NCI-H128 (cell line): ENCODE measurements at regions not wholly inside any gene's neighbourhood (a gene's known extent, or its start where the extent isn't known, plus 50 kb on each side); places are given as distances from the start of the nearest gene placed in this dataset.
"Not testable (repeated sequence)": the region's sequence is repeated elsewhere in the genome, so short reads cannot be mapped to it uniquely, and the experiment has no call there.

ENCODE experiments used
- DNase-seq: peaks from one replicate; lab custom pipeline; 2025; ENCODE audit not compliant: unreplicated experiment; lab: John Stamatoyannopoulos, UW

GRCh38 chr6:85983032-85983659 is 340.5 kb upstream of the SYNCRIP start:
- DNase-seq = no peak

DNA sequence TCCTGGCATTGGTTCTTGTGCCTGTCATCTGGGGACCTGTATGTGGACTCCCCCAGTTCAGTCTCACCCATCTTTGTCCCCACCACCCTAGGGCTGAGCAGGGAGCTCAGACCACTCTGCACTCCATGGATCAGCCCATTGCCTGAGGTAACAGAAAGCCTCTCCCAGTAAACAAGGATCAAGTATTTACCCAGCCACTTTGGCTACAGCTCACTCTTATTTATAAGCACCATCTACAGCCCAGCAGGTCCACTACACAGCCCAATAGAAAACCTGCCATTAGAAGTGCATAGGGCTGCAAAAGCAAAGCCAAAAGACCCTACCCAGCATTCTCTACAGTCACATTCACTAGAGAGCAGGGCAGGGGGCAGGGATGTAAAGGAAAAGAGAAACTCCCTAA is 335.0 kb upstream of the SYNCRIP start:
- DNase-seq = no peak

DNA sequence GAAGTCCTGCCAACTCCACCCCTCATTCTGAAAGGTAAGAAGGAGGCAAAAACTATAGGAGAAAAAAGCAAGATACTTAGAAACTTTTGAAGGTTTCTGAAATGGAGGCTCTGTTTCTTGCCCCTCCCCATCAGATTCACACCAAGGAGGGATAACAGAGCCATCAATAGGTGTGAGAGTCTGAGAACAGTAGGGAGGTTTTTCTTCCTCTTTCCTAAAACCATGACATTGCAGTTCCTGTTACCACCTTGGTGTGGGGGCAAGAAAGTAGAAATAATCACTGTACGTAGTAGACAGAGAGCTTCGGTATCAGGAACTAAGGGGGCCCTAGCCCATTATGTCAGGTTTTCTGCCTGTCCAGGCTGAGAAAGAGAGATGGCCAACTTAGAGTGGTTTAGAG is 333.3 kb upstream of the SYNCRIP start:
- DNase-seq = no peak

- DNase-seq = no peak
Measured at GRCh38 chr6:85971238-85971637, 328.6 kb upstream of the SYNCRIP start.

- no peak for DNase-seq
Measured at GRCh38 chr6:85966828-85967227, 324.1 kb upstream of the SYNCRIP start.

DNA sequence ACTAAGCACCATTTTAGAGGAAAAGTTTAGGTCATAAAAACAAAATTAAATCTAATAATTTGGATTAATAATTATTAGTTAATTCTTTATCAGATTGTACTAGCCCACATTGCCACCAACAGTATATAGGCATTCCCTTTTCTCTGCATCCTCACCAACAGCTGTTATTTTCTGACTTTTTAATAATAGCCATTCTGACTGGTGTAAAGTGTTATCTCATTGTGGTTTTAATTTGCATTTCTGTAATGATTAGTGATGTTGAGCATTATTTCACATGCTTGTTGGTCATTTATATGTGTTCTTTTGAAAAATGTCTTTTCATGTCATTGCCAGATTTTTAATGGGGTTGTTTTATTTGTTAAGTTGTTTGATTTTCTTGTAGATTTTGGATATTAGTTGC is 319.1 kb upstream of the SYNCRIP start:
- no peak for DNase-seq

- no peak for DNase-seq
Measured at GRCh38 chr6:85961125-85961524, 318.4 kb upstream of the SYNCRIP start.

DNA sequence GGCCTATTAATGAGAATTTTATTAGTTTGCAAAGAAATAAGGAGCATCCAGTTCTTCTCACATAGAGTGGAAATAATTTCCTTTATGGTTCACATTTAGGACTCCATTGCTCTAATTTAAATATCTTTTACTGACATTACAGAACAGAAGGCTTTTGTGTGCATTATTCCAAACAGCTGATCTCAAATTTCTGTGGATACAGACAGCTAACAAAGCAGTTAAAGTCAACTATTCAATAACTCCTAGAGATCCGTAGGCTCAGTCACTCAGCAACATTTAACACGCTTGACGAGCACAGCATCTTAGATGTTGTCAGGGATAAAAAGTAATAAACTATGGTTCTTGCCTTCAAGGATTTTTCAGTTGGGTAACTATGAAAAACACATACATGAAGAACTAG is 305.8 kb upstream of the SYNCRIP start:
- no peak for DNase-seq

DNA sequence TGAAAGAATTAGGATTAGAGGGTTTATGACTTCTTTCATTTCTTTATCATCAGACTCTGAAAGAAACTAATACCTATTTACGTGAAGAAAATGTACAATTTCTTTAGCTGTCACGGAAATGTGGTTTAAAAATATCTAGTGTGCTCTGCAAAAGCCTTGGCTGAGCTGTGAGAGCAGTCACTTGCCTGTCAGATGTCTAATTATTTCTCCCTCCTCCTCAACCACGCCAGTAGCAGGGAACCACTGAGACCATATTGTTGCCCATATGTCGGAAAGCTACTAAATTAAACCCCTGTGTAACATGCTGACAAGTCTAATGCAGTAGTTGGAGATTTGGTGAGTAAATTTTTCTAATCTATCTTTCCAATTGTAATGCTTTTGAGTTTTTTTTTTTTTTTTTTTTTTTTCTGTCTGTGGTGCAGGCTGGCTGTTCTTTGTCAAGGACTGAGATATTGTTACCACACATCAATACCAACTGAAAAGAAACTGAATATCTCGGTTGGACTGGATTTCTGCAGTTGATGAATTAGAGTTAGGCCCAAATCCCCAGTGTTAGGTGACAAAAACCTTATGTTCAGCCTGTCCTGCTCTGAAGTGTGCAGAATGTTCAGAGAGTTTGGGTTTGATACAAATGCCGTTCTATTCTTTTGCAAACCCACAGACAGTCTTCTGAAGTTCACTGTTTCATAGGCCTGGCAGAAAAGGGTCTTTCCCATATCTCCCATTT is 302.9 kb upstream of the SYNCRIP start:
- DNase-seq = no peak

DNA sequence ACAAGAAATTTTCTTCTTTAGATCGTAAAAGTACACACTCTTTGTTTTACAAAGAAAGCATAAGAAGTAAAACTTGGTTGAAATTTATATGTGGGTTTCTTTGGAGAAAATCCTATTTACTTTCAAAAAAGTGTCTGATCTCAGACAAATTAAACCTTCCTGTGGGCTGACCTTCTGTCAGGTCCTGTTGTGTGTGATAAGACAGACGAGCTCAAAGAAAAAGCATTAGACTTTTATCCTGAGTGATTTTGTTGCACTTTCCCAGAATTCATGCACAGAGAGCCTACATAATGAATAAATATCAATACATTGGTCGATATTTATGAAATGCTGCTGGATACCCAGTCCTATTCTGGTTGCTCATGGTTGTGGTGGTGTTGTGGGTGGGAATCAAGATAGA is 302.1 kb upstream of the SYNCRIP start:
- DNase-seq = no peak

GRCh38 chr6:85942844-85943243 is 300.2 kb upstream of the SYNCRIP start:
- no peak for DNase-seq

DNA sequence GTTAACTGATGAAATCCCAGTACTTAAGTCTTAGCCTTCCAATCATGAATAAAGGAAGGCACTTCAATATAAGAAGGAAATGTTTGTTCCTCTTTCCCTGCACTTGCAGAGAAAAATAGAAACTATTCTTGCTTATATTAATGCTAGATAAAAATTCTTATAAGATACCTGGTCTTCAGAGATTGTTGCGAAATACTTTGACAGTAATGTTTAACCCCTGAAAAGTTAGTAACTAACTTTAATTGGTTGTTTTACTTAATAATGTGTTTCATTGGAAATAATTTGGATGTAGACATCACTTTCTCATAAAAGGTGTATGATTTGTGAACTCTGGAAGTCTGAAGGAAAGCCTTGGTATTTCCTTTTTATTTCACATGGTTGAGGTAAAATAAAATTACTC is 294.2 kb upstream of the SYNCRIP start:
- no peak for DNase-seq

- DNase-seq = no peak
Measured at GRCh38 chr6:85923013-85923430, 280.3 kb upstream of the SYNCRIP start.

DNA sequence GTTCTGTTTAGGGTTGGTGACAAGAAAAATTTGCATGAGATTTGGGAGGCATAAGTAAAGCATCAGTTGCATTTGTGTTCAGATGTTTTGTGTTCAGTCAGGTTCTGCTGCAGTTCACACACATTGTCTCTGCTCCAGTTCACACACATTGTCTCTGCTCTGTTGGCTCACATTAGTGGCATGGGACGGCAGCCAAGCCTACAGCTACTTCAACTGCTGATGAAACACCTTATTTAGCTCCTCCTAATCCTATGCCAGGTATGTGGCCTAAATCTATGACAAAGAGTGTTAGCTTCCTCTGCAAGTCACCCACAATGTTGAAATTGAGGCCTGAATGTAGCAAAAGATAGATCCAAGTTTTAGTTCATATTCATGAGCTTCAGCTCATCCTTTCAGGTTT is 278.1 kb upstream of the SYNCRIP start:
- no peak for DNase-seq

GRCh38 chr6:85917522-85917921 is 274.8 kb upstream of the SYNCRIP start:
- no peak for DNase-seq

DNA sequence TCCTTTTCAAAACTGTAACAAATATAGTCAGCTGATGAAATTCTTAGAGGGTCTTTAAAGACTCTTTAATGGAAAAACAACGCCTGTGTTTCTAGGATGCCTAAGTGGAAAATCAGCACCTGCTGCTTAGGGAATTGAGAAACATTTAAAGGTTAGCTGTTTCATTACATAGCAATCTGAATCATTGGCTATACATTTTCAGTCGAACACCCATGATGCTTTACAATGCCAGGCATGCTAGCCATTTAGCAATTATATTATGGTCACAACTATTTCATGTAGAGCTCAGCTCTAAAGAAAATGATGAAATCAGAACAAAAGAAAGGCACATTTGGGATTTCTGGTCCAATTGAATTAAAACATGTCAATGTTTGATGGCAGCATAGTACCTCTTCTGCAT is 270.3 kb upstream of the SYNCRIP start:
- DNase-seq = no peak

DNA sequence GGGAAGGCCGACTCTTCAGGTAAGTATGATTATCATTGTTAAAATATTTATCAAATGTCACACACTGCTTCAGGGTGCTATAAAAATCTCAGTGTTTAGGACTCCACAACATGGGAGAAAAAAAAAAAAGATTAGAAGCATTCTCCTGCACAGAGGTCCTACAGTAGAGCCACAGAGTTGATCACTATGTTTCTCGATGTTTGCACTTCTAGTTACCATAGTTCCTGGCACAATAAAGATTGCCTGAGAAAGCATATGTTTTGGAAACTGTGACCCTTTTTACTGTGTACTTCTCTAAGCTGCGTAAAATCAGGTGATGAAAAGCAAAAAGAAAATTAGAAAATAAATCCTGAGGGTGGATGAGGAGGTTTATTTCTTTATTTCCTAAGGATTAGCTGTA is 269.9 kb upstream of the SYNCRIP start:
- no peak for DNase-seq

DNA sequence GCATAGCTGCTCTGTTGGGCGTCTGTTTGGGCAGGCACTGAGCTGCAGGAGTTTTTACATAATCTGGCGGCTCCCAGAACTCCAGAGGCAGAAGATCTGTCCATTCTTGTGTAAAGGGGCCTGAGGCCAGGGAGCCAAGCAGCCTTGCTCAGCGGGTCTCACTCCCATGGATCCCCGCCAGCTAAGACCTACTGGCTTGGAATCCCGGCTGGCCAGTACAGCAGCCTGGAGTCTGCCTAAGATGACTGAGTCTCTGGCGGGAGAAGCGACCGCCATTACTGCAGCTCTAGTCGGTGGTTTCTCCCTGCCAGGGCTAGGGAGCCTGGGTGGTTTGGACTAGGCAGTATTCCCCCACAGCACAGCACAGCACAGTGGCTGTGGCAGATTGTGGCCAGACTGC is 268.4 kb upstream of the SYNCRIP start:
- no peak for DNase-seq

GRCh38 chr6:85908120-85908519 is 265.4 kb upstream of the SYNCRIP start:
- not testable (repeated sequence) for DNase-seq

GRCh38 chr6:85892346-85892745 is 249.7 kb upstream of the SYNCRIP start:
- DNase-seq = no peak

DNA sequence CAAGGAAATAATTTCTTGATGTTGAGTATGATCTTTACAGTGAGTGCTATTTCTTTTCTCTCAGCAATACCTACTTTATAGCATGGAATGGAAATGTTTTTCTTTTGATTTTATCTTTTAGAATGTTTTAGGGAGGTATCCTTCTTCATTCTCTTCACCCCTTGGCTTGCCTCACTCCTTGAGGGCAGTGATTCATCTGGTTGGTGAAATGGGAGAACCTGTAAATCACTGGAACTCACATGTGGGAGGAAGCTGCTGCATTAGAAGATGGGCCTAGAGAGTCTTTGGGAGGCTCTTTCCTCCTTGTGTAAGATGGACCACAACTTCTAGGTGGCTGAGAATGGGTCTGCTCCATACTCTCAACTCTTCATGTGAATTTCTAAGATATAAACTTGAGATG is 244.8 kb upstream of the SYNCRIP start:
- no peak for DNase-seq

GRCh38 chr6:85868685-85869084 is 226.0 kb upstream of the SYNCRIP start:
- DNase-seq = no peak

DNA sequence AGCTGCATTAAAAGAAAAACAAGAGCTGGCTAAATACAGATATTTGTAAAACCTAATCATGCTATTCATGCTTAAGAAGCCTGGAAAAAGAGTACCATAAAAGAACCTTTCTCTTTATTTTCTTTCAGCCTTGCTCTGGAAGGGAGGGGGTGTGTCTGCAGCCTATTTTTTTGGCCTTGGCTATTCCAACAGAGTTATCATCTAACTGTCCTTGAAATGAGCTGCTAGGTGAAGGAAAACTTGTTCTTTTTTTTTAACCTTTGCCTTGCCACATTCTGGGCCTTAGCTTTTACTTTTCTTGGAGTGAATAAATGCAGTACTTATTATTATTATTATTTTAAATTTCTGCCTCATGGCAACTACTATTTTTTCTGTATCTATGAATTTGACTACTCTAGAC is 224.9 kb upstream of the SYNCRIP start:
- DNase-seq = no peak
